ENCODE measurements at regions not wholly inside any gene's neighbourhood (a gene's known extent, or its start where the extent isn't known, plus 50 kb on each side); places are given as distances from the start of the nearest gene placed in this dataset.

DNA sequence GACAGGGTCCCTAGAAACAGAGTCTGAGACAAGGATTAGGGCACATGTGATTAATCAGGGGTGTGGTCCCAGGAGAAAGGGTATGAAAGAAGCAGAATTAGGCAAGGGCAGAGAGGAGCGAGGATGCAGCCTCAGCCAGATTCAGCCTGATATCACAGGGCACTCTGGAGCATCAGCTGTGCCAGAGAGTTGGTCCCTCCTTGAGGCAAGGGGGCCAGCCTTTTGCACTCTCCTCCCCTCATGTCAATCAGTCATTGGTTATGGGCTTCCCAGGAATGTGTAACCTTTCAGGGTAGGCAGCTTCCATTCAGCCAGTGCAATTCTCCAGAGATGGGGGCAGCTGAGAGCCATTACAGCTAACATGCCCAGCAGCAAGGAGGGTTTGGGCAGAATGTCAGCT is 152.6 kb upstream of the LHX1 start:
- no TSS peak for BruUV-seq (replicated peaks)
- Histone ChIP-seq H3K4me1 (ENCODE audit: control insufficient read depth in 1 of 2, insufficient read depth in 2 of 2, low read length in 2 of 2) (no peaks in the 10 kb centered on the region), H3K27ac (ENCODE audit: low read depth, low read length) (no peak overlapping the region), H3K79me2 (ENCODE audit: insufficient read depth, low read length) (no peaks in the 10 kb centered on the region), H3K9me3 (ENCODE audit: control insufficient read depth in 1 of 2, insufficient read depth in 1 of 2, low read depth in 1 of 2, low read length in 2 of 2) (no peaks in the 10 kb centered on the region), H3K4me3 (replicated peaks in 1 of 2; ENCODE audit: low read depth in 1 of 2, low read length in 2 of 2) (no peak overlapping the region), H3K27me3 (ENCODE audit: insufficient read depth, low read length) (peaks cover 49% of the 10 kb centered on the region), H2AFZ (ENCODE audit: low read depth, low read length, poor library complexity, severe bottlenecking) (no peak overlapping the region), H3K9ac (ENCODE audit: low read length) (no peak overlapping the region), H3K9me2 (ENCODE audit: insufficient read depth) (no peaks in the 10 kb centered on the region), H4K20me1 (ENCODE audit: insufficient read depth) (no peaks in the 10 kb centered on the region), H3K4me2 (ENCODE audit: low read length) (no peak overlapping the region), H3K36me3 (ENCODE audit: control insufficient read depth in 1 of 2, insufficient read depth in 2 of 2, low read length in 2 of 2) (no peaks in the 10 kb centered on the region)
- intact Hi-C loops (cut with micrococcal nuclease) = loop anchor here (10.0 kb wide), 1 partner anchor 80 kb away; no protein-coding TSS in a partner anchor
- ATAC-seq = no peak
- TF ChIP-seq CBX3 (IDR thresholded peaks at IDR 0.05; ENCODE audit: low read depth) (no peak), ELF1 (IDR thresholded peaks at IDR 0.05; ENCODE audit: borderline replicate concordance, low read depth) (no peak), ZFX (IDR thresholded peaks at IDR 0.05) (no peak), RAD21 (IDR thresholded peaks at IDR 0.05; ENCODE audit: low read depth) (no peak), EZH2phosphoT487 (IDR thresholded peaks at IDR 0.05; ENCODE audit: borderline replicate concordance) (no peak), YY1 (IDR thresholded peaks at IDR 0.05; ENCODE audit: extremely low read depth, insufficient replicate concordance, low read depth, low read length) (no peak), EZH2 (IDR thresholded peaks at IDR 0.05) (no peak), ZNF274 (IDR thresholded peaks at IDR 0.05; ENCODE audit: low read depth, low read length) (no peak), SP1 (IDR thresholded peaks at IDR 0.05; ENCODE audit: low read depth) (no peak), SRF (IDR thresholded peaks at IDR 0.05; ENCODE audit: low read depth) (no peak)
- TF ChIP-seq, protein P1, sequence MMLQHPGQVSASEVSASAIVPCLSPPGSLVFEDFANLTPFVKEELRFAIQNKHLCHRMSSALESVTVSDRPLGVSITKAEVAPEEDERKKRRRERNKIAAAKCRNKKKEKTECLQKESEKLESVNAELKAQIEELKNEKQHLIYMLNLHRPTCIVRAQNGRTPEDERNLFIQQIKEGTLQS (IDR thresholded peaks at IDR 0.05) = no peak
- TF ChIP-seq, protein P2, sequence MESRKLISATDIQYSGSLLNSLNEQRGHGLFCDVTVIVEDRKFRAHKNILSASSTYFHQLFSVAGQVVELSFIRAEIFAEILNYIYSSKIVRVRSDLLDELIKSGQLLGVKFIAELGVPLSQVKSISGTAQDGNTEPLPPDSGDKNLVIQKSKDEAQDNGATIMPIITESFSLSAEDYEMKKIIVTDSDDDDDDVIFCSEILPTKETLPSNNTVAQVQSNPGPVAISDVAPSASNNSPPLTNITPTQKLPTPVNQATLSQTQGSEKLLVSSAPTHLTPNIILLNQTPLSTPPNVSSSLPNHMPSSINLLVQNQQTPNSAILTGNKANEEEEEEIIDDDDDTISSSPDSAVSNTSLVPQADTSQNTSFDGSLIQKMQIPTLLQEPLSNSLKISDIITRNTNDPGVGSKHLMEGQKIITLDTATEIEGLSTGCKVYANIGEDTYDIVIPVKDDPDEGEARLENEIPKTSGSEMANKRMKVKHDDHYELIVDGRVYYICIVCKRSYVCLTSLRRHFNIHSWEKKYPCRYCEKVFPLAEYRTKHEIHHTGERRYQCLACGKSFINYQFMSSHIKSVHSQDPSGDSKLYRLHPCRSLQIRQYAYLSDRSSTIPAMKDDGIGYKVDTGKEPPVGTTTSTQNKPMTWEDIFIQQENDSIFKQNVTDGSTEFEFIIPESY (IDR thresholded peaks at IDR 0.05; ENCODE audit: extremely low read depth, insufficient replicate concordance, low read length) = no peak
- CTCF ChIA-PET = no interaction called here
- POLR2A ChIA-PET = no interaction called here
- DNase-seq (ENCODE audit: low read depth, low spot score) = no peak
- RAD21 ChIA-PET (ENCODE audit: low non-redundant PET in 1 of 2, low total read pairs in 2 of 2, uncharacterized antibody in 2 of 2, unreplicated experiment in 2 of 2) = no interaction called here
